ENCODE measurements at regions not wholly inside any gene's neighbourhood (a gene's known extent, or its start where the extent isn't known, plus 50 kb on each side); places are given as distances from the start of the nearest gene placed in this dataset.

GRCh38 chr4:165666836-165667235 lies 206.2 kb upstream of the TLL1 start:
- in situ Hi-C loops (cut with MboI; ENCODE audit: low sequenced_read_pairs): no loop called here

- in situ Hi-C loops (cut with MboI; ENCODE audit: low sequenced_read_pairs): no loop called here
Observed at GRCh38 chr4:165667969-165668368, 205.1 kb upstream of the TLL1 start.

- in situ Hi-C loops (cut with MboI; ENCODE audit: low sequenced_read_pairs): no loop called here
Observed at GRCh38 chr4:165668694-165669093, 204.3 kb upstream of the TLL1 start.

GRCh38 chr4:165677081-165677480 lies 196.0 kb upstream of the TLL1 start:
- in situ Hi-C loops (cut with MboI; ENCODE audit: low sequenced_read_pairs): no loop called here

- in situ Hi-C loops (cut with MboI; ENCODE audit: low sequenced_read_pairs): no loop called here
Observed at GRCh38 chr4:165678236-165678935, 194.7 kb upstream of the TLL1 start.

GRCh38 chr4:165678936-165679325 lies 194.1 kb upstream of the TLL1 start:
- in situ Hi-C loops (cut with MboI; ENCODE audit: low sequenced_read_pairs): no loop called here

GRCh38 chr4:165680821-165681220 lies 192.2 kb upstream of the TLL1 start:
- in situ Hi-C loops (cut with MboI; ENCODE audit: low sequenced_read_pairs): no loop called here

GRCh38 chr4:165682611-165683010 lies 190.4 kb upstream of the TLL1 start:
- in situ Hi-C loops (cut with MboI; ENCODE audit: low sequenced_read_pairs): no loop called here

GRCh38 chr4:165684177-165684805 lies 188.7 kb upstream of the TLL1 start:
- in situ Hi-C loops (cut with MboI; ENCODE audit: low sequenced_read_pairs): no loop called here

- in situ Hi-C loops (cut with MboI; ENCODE audit: low sequenced_read_pairs): no loop called here
Observed at GRCh38 chr4:165686756-165687155, 186.3 kb upstream of the TLL1 start.

GRCh38 chr4:165689159-165689558 lies 183.9 kb upstream of the TLL1 start:
- in situ Hi-C loops (cut with MboI; ENCODE audit: low sequenced_read_pairs): no loop called here

GRCh38 chr4:165692082-165692481 lies 181.0 kb upstream of the TLL1 start:
- in situ Hi-C loops (cut with MboI; ENCODE audit: low sequenced_read_pairs): no loop called here

GRCh38 chr4:165698272-165698671 lies 174.8 kb upstream of the TLL1 start:
- in situ Hi-C loops (cut with MboI; ENCODE audit: low sequenced_read_pairs): no loop called here

- in situ Hi-C loops (cut with MboI; ENCODE audit: low sequenced_read_pairs): no loop called here
Observed at GRCh38 chr4:165699055-165699454, 174.0 kb upstream of the TLL1 start.

GRCh38 chr4:165700855-165701254 lies 172.2 kb upstream of the TLL1 start:
- in situ Hi-C loops (cut with MboI; ENCODE audit: low sequenced_read_pairs): no loop called here

- in situ Hi-C loops (cut with MboI; ENCODE audit: low sequenced_read_pairs): no loop called here
Observed at GRCh38 chr4:165707128-165707527, 165.9 kb upstream of the TLL1 start.

GRCh38 chr4:165709516-165709915 lies 163.5 kb upstream of the TLL1 start:
- in situ Hi-C loops (cut with MboI; ENCODE audit: low sequenced_read_pairs): no loop called here

GRCh38 chr4:165709973-165710526 lies 163.0 kb upstream of the TLL1 start:
- in situ Hi-C loops (cut with MboI; ENCODE audit: low sequenced_read_pairs): no loop called here

- in situ Hi-C loops (cut with MboI; ENCODE audit: low sequenced_read_pairs): no loop called here
Observed at GRCh38 chr4:165711436-165711835, 161.6 kb upstream of the TLL1 start.

- in situ Hi-C loops (cut with MboI; ENCODE audit: low sequenced_read_pairs): no loop called here
Observed at GRCh38 chr4:165711912-165712311, 161.1 kb upstream of the TLL1 start.

GRCh38 chr4:165714650-165715049 lies 158.4 kb upstream of the TLL1 start:
- in situ Hi-C loops (cut with MboI; ENCODE audit: low sequenced_read_pairs): no loop called here

- in situ Hi-C loops (cut with MboI; ENCODE audit: low sequenced_read_pairs): no loop called here
Observed at GRCh38 chr4:165715211-165715610, 157.8 kb upstream of the TLL1 start.

All from HL-60/S4 (cell line).